ENCODE measurements at regions not wholly inside any gene's neighbourhood (a gene's known extent, or its start where the extent isn't known, plus 50 kb on each side); places are given as distances from the start of the nearest gene placed in this dataset.

GRCh38 chrX:13397878-13398818 is 78.3 kb upstream of the ATXN3L start:
- no peaks in the 10 kb centered on the region for H3K27me3 Mint-ChIP-seq
- no peak overlapping the region for H3K27ac Mint-ChIP-seq
- no peak for DNase-seq
- Histone ChIP-seq H3K27me3 (ENCODE audit: insufficient read depth, low read length) (no peaks in the 10 kb centered on the region), H3K36me3 (ENCODE audit: insufficient read depth, low read length) (no peaks in the 10 kb centered on the region), H3K4me1 (ENCODE audit: insufficient read depth, low read length) (no peaks in the 10 kb centered on the region), H3K27ac (ENCODE audit: low read depth, low read length) (no peak overlapping the region), H3K4me3 (ENCODE audit: low read length in 2 of 2) (no peak overlapping the region), H3K9me3 (ENCODE audit: control insufficient read depth in 1 of 2, low read length in 2 of 2) (no peaks in the 10 kb centered on the region)
- H3K4me1 Mint-ChIP-seq = no peaks in the 10 kb centered on the region
- POLR2A ChIA-PET (ENCODE audit: partially characterized antibody) = no interaction called here
- CTCF ChIA-PET (ENCODE audit: partially characterized antibody) = interaction anchor here (1.3 kb wide), 1 partner anchor 451 kb away, joined by 3 read pairs; no protein-coding TSS in a partner anchor
- no peak overlapping the region for H3K4me3 Mint-ChIP-seq
- H3K36me3 Mint-ChIP-seq = no peaks in the 10 kb centered on the region
- H3K9me3 Mint-ChIP-seq = peaks cover 0 to 7% (median 0%) of the 10 kb centered on the region in 8 donors
- intact Hi-C loops (cut with micrococcal nuclease) = no loop called here

GRCh38 chrX:13396924-13397323 is 77.1 kb upstream of the ATXN3L start:
- Mint-ChIP-seq H3K4me3 (no peak overlapping the region), H3K27ac (no peak overlapping the region), H3K4me1 (no peaks in the 10 kb centered on the region), H3K36me3 (peaks cover 0 to 3% of the 10 kb centered on the region in 2 donors), H3K27me3 (no peaks in the 10 kb centered on the region), H3K9me3 (peaks cover 0 to 7% (median 0%) of the 10 kb centered on the region in 8 donors)
- no peaks in the 10 kb centered on the region for H3K27me3 ChIP-seq (ENCODE audit: insufficient read depth, low read length)
- CTCF ChIA-PET (ENCODE audit: partially characterized antibody) = interaction anchor here (1.3 kb wide), 1 partner anchor 450 kb away, joined by 3 read pairs; no protein-coding TSS in a partner anchor
- POLR2A ChIA-PET (ENCODE audit: partially characterized antibody) = no interaction called here
- intact Hi-C loops (cut with micrococcal nuclease) = no loop called here
- no peaks in the 10 kb centered on the region for H3K36me3 ChIP-seq (ENCODE audit: insufficient read depth, low read length)
- H3K4me3 ChIP-seq (ENCODE audit: low read length in 2 of 2) = no peak overlapping the region
- no peaks in the 10 kb centered on the region for H3K4me1 ChIP-seq (ENCODE audit: insufficient read depth, low read length)
- H3K9me3 ChIP-seq (ENCODE audit: control insufficient read depth in 1 of 2, low read length in 2 of 2) = no peaks in the 10 kb centered on the region
- no peak overlapping the region for H3K27ac ChIP-seq (ENCODE audit: low read depth, low read length)
- no peak for DNase-seq

GRCh38 chrX:13389501-13389900 is 69.6 kb upstream of the ATXN3L start:
- H3K27ac Mint-ChIP-seq = no peak overlapping the region
- intact Hi-C loops (cut with micrococcal nuclease) = no loop called here
- no peak overlapping the region for H3K4me3 Mint-ChIP-seq
- Histone ChIP-seq H3K36me3 (ENCODE audit: insufficient read depth, low read length) (no peaks in the 10 kb centered on the region), H3K4me3 (ENCODE audit: low read length in 2 of 2) (no peak overlapping the region), H3K9me3 (ENCODE audit: control insufficient read depth in 1 of 2, low read length in 2 of 2) (no peaks in the 10 kb centered on the region), H3K27me3 (ENCODE audit: insufficient read depth, low read length) (no peaks in the 10 kb centered on the region), H3K4me1 (ENCODE audit: insufficient read depth, low read length) (no peaks in the 10 kb centered on the region), H3K27ac (ENCODE audit: low read depth, low read length) (no peak overlapping the region)
- DNase-seq = no peak
- CTCF ChIA-PET (ENCODE audit: partially characterized antibody) = no interaction called here
- H3K36me3 Mint-ChIP-seq = peaks cover 0 to 3% of the 10 kb centered on the region in 2 donors
- H3K9me3 Mint-ChIP-seq = peaks cover 0 to 8% (median 0%) of the 10 kb centered on the region in 8 donors
- no peaks in the 10 kb centered on the region for H3K27me3 Mint-ChIP-seq
- POLR2A ChIA-PET (ENCODE audit: partially characterized antibody) = no interaction called here
- no peaks in the 10 kb centered on the region for H3K4me1 Mint-ChIP-seq

- Mint-ChIP-seq H3K27ac (no peak overlapping the region), H3K9me3 (peaks cover 0 to 3% (median 0%) of the 10 kb centered on the region in 8 donors), H3K36me3 (peaks cover 0 to 3% of the 10 kb centered on the region in 2 donors), H3K4me3 (no peak overlapping the region), H3K27me3 (no peaks in the 10 kb centered on the region), H3K4me1 (peaks cover 0 to 1% (median 0%) of the 10 kb centered on the region in 4 donors)
- no peaks in the 10 kb centered on the region for H3K4me1 ChIP-seq (ENCODE audit: insufficient read depth, low read length)
- CTCF ChIA-PET (ENCODE audit: partially characterized antibody) = no interaction called here
- no peak for DNase-seq
- H3K27me3 ChIP-seq (ENCODE audit: insufficient read depth, low read length) = no peaks in the 10 kb centered on the region
- intact Hi-C loops (cut with micrococcal nuclease) = no loop called here
- no peaks in the 10 kb centered on the region for H3K9me3 ChIP-seq (ENCODE audit: control insufficient read depth in 1 of 2, low read length in 2 of 2)
- POLR2A ChIA-PET (ENCODE audit: partially characterized antibody) = interaction anchor here (0.8 kb wide), 1 partner anchor 410 kb away, joined by 3 read pairs; no protein-coding TSS in a partner anchor
- H3K36me3 ChIP-seq (ENCODE audit: insufficient read depth, low read length) = no peaks in the 10 kb centered on the region
- no peak overlapping the region for H3K4me3 ChIP-seq (ENCODE audit: low read length in 2 of 2)
- H3K27ac ChIP-seq (ENCODE audit: low read depth, low read length) = no peak overlapping the region
These were observed 68.0 kb upstream of the ATXN3L start for GRCh38 chrX:13387666-13388494.

- no peak overlapping the region for H3K27ac ChIP-seq (ENCODE audit: low read depth, low read length)
- Mint-ChIP-seq H3K4me3 (no peak overlapping the region), H3K27me3 (no peaks in the 10 kb centered on the region), H3K4me1 (peaks cover 0 to 1% (median 0%) of the 10 kb centered on the region in 4 donors), H3K9me3 (peaks cover 0 to 3% (median 0%) of the 10 kb centered on the region in 8 donors), H3K36me3 (no peaks in the 10 kb centered on the region), H3K27ac (no peak overlapping the region)
- H3K27me3 ChIP-seq (ENCODE audit: insufficient read depth, low read length) = no peaks in the 10 kb centered on the region
- no peaks in the 10 kb centered on the region for H3K4me1 ChIP-seq (ENCODE audit: insufficient read depth, low read length)
- H3K36me3 ChIP-seq (ENCODE audit: insufficient read depth, low read length) = no peaks in the 10 kb centered on the region
- no peak overlapping the region for H3K4me3 ChIP-seq (ENCODE audit: low read length in 2 of 2)
- DNase-seq = no peak
- POLR2A ChIA-PET (ENCODE audit: partially characterized antibody) = no interaction called here
- no peaks in the 10 kb centered on the region for H3K9me3 ChIP-seq (ENCODE audit: control insufficient read depth in 1 of 2, low read length in 2 of 2)
- intact Hi-C loops (cut with micrococcal nuclease) = no loop called here
- CTCF ChIA-PET (ENCODE audit: partially characterized antibody) = no interaction called here
These were observed 66.8 kb upstream of the ATXN3L start for GRCh38 chrX:13386636-13387035.

DNA sequence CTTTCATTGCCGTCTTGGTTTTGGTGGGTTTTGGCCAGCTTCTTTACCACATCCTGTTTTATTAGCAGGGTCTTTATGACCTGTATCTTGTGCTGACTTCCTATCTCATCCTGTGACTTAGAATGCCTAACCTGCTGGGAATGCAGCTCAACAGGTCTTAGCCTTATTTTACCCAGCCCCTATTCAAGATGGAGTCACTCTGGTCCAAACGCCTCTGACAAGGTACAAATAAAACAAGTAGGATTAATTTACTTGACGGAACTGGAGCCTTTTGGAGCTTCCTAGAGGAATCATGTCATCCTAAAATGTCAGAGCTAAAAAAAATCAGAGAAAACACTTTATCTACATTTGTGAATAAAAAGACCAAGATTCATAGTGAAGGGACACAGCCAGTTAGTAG is 66.2 kb upstream of the ATXN3L start:
- Mint-ChIP-seq H3K4me1 (peaks cover 0 to 1% (median 0%) of the 10 kb centered on the region in 4 donors), H3K27me3 (no peaks in the 10 kb centered on the region), H3K9me3 (peaks cover 0 to 3% (median 0%) of the 10 kb centered on the region in 8 donors), H3K36me3 (no peaks in the 10 kb centered on the region), H3K4me3 (no peak overlapping the region), H3K27ac (no peak overlapping the region)
- ChIA-PET POLR2A (ENCODE audit: partially characterized antibody) (no interaction called here), CTCF (ENCODE audit: partially characterized antibody) (no interaction called here)
- DNase-seq = no peak
- H3K36me3 ChIP-seq (ENCODE audit: insufficient read depth, low read length) = no peaks in the 10 kb centered on the region
- no peak overlapping the region for H3K4me3 ChIP-seq (ENCODE audit: low read length in 2 of 2)
- no peaks in the 10 kb centered on the region for H3K4me1 ChIP-seq (ENCODE audit: insufficient read depth, low read length)
- intact Hi-C loops (cut with micrococcal nuclease) = no loop called here
- no peaks in the 10 kb centered on the region for H3K9me3 ChIP-seq (ENCODE audit: control insufficient read depth in 1 of 2, low read length in 2 of 2)
- no peak overlapping the region for H3K27ac ChIP-seq (ENCODE audit: low read depth, low read length)
- H3K27me3 ChIP-seq (ENCODE audit: insufficient read depth, low read length) = no peaks in the 10 kb centered on the region

DNA sequence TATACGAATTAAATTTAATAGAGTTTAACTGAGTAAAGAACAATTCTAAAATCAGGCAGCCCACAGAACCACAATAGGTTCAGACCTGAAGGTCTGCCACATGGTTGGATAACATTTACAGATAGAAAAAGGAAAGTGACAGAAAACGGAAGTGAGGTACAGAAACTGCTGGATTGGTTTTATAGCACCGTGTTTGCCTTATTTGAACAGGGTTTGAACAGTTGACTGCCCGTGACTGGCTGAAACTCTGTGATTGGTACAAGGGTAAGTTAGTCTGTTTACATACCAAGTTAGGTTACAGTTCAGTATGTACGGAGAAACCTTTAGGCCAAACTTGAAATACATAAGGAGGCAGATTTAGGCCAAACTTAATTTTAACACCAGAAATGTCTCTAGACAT is 64.1 kb upstream of the ATXN3L start:
- POLR2A ChIA-PET (ENCODE audit: partially characterized antibody) = no interaction called here

More for the DNA sequence above, 64.1 kb upstream of the ATXN3L start:
- Mint-ChIP-seq H3K9me3 (peaks cover 0 to 1% (median 0%) of the 10 kb centered on the region in 8 donors), H3K27me3 (no peaks in the 10 kb centered on the region), H3K36me3 (no peaks in the 10 kb centered on the region), H3K4me3 (no peak overlapping the region), H3K27ac (no peak overlapping the region), H3K4me1 (peaks cover 0 to 1% (median 0%) of the 10 kb centered on the region in 4 donors)
- CTCF ChIA-PET (ENCODE audit: partially characterized antibody) = no interaction called here
- Histone ChIP-seq H3K4me3 (ENCODE audit: low read length in 2 of 2) (no peak overlapping the region), H3K4me1 (ENCODE audit: insufficient read depth, low read length) (no peaks in the 10 kb centered on the region), H3K36me3 (ENCODE audit: insufficient read depth, low read length) (no peaks in the 10 kb centered on the region), H3K27me3 (ENCODE audit: insufficient read depth, low read length) (no peaks in the 10 kb centered on the region), H3K27ac (ENCODE audit: low read depth, low read length) (no peak overlapping the region), H3K9me3 (ENCODE audit: control insufficient read depth in 1 of 2, low read length in 2 of 2) (no peaks in the 10 kb centered on the region)
- intact Hi-C loops (cut with micrococcal nuclease) = no loop called here
- DNase-seq = no peak

All from CD4-positive, alpha-beta memory T cell (primary cell).